Fibroblast of peridontal ligament (primary cell): ENCODE measurements at regions not wholly inside any gene's neighbourhood (a gene's known extent, or its start where the extent isn't known, plus 50 kb on each side); places are given as distances from the start of the nearest gene placed in this dataset.

Experiments
- DNase-seq: peaks from one replicate; pipeline ENCODE4 v3.0.0-alpha.2; 2010; ENCODE audit errors: extremely low read depth

DNA sequence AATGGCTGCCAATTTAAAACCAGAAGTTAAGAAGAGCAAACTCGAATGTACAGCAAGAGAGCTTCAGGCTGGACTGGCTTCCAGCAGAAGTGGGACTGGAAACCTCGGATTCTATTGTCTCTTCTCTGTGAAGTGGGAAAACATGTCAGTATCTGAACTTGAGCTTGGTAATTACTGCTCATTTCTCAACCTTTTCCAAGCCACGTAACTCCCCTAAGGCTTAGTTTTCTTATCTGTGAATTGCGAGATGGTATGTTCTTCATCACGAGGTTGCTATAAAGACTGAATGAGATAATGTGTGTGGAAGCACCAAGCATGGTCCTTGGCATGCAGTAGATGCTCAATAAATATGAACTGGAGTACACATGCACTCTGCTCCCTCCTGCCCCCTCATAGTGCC lies 259.4 kb upstream of the SPRED2 start:
- DNase-seq, result no peak

DNA sequence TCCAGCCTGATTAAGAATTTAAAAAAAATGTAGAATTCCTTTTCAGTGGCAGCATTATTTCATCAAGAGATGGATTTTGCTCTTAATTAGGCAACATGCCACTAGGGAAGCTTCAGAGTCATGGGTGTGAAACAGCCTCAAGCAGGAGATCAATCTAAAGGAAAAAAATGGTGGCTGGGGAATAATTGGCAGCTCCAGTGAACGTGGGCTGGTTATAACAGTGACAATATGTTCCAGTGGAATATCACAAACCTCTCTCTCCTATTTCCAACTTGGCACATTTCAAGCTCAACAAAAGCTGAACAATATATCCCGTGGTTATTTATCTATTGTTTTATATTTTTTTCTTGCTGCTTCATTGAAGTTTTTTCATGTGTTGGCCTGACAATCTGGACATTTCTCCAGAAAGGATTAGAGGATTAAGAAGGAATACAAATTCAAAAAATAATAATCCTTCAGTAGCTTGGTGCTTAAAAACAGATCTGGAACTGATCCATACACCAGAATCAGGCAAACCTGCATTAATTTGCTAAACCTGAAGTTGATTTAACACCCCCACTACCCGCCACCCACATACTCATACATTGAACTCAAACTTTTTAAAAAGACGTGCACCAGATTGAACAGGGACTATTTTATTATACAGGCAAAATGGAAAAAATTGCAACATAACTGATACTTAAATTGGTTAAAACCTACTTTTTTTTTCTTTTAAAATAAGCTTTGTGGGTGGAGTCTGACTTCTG lies 255.9 kb upstream of the SPRED2 start:
- no peak for DNase-seq

DNA sequence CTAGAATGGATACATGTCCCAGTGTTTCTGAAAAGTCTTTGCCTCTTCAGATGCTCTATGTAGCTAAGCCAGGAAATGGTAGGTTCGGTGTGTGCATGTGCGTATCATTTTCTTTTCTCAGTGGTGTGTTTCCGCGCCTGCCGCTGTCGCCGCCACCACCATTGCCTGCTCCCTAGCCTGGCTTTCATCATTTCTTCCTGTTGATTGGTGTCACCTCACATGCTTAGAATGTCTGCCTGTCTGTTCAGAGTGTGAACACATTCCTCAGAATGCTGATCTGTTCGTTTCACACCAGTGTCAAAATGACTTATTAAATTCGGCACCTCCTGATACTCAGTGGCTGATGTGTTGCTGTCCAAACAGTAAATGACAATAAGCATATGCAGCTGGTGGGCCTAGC lies 255.2 kb upstream of the SPRED2 start:
- no peak for DNase-seq

- DNase-seq, result no peak
Observed at GRCh38 chr2:65686928-65687521, 254.6 kb upstream of the SPRED2 start.

DNA sequence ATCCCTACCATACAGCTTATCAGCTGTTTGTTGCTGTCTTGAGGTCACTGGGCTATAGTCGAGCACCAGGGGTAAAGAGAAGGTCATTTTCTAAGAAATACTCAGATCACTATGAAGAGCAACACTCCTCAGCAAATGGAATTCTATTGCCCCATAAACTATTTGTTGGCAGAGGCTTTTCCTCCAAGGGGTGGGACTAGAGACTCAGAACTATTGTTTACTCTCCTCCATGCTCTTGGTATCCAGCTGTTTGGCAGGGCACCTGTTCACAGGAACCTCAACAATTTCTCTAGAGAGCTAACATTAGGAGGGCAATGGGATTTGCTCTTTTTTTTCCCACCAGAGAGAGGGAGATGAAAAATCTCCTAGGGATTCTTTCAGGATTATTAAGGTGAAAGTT lies 249.1 kb upstream of the SPRED2 start:
- no peak for DNase-seq

- DNase-seq, result no peak
Observed at GRCh38 chr2:65678779-65679391, 246.5 kb upstream of the SPRED2 start.

GRCh38 chr2:65675350-65675749 lies 243.0 kb upstream of the SPRED2 start:
- no peak for DNase-seq

DNA sequence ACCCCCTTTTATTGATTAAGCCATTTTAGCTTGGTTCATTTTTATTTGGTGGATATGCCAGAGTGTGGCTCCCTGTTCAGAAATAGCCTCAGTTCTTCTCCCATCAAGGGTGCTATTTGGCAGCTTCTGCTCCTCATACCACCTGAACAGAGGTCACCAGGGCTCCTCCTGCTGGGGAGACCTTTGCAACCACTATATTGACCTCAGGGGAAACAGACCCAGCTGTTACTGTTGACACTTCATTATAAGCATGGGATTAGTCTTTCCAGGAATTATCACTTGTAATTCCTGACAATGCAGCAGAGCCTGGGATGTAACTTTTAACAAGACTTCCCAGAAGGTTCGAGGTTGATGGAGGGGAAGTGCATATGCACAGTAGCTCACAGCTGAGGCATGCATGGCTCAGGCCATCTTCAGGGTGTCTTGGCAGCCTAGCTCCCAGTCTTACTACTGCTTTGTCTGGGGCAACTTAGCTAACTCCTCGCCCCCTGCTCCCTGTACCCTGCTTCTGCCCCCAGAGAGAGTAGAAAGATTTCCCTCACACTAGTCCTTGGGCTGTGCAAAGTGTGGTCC lies 239.4 kb upstream of the SPRED2 start:
- DNase-seq, result no peak

GRCh38 chr2:65669574-65669973 lies 237.2 kb upstream of the SPRED2 start:
- no peak for DNase-seq

DNA sequence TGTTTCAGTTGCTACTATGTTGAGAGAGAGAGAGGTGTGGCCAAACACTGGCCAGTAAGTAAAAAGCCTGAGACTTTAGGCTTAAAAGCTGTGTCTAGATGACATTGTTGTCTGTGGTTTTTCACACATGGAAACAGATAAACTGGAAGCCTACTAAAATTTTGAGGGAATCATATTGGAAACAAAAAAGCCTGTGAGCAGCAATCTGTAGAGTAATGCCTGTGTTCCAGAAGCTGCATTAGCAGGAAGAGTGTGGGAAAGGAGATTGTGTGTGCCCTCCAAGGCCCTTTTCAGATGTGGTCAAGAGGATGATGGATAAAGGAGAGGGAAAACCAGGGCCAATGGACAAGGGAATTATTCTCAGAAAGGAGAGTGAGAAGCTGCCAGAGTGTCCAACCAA lies 236.3 kb upstream of the SPRED2 start:
- DNase-seq, result no peak

DNA sequence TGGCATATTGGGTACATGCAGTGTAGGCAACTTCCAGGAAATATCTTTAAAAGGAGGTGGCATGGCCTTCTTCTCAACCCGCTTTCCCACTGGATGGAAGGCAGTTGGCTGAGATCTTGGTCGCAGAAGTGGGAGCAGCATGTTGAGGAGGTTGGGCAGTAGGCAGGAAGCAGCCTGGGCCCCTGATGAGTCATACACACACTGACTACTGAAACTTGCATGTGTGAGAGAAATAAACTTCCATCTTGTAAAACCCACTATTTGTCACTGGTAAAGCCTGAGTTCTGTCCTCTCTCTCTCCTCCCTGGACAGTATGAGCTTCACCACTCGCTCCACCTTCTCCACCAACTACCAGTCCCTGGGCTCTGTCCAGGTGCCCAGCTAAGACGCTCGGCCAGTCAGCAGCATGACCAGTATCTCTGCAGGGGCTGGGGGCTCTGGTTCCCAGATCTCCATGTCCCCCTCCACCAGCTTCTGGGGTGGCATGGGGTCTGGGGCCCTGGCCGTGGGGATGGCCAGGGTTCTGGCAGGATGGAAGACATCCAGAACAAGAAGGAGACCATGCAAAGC lies 233.8 kb upstream of the SPRED2 start:
- no peak for DNase-seq

DNA sequence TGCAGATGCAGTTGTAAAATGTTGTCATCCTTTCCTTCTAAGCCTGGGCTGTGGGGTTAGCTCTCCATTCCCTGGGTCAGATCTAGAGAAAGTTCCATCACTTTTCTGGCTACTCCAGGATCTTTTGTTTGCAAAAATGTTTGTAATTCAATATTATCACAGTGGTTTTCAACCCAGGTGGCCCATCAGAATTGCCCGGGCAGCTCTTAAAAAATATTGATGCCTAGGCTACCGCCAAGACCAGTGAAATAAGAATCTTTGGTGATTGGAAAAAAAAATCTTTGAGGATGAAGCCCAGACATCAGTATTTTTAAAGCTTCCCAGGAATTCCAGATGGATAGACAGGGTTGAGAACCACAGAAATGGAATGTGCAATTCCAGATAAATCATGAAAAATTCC lies 232.5 kb upstream of the SPRED2 start:
- DNase-seq, result no peak

DNA sequence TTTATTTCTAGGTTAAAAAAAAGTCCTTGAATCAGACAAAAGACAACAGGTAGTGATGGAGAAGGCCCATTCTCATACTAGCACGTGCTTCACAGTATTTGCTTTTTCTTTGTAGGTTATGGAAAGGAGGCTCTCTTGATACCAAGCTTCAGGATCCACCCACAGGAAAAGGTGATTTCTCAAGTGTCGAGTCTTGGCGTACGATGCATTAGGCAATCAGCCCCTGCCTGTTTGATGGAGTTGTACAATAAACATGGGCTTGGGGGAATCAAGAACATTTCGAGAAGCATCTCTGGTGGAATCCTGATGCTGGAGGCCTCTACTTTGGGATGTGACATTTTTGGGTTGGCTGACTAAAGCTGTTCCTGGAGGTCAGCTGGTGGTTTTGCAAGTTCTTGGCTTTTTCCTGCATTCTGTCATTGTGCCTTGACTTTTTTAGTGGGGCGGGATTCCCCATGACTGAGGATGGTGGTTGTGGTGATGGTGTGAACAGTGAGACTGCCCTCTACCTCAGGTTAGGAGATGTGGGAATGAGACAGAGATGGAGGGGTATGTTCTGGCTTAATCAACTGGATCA lies 231.5 kb upstream of the SPRED2 start:
- DNase-seq, result no peak

- DNase-seq, result peak; percentile 64
Observed at GRCh38 chr2:65662654-65663432, 230.4 kb upstream of the SPRED2 start.

GRCh38 chr2:65661980-65662653 lies 229.7 kb upstream of the SPRED2 start:
- DNase-seq, result no peak

DNA sequence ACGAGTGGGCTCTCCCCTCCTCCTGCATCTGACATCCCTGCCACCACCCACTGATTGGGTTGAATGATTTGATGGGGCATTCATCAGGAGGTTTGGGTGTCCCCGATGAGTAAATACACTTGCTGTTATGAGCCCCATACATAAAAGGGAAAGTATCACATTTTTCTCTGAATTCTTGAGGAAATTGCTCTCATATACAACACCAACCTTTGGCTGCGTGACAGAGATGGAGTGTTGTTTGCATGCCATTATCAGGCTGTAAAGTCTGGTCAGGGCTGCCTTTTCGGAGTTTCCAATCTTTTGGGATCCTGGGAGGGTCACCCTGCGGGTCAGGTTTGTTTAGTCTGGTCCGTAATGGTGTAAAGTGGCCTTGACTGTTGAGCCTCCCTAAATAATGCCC lies 227.9 kb upstream of the SPRED2 start:
- peak; percentile 1 for DNase-seq

DNA sequence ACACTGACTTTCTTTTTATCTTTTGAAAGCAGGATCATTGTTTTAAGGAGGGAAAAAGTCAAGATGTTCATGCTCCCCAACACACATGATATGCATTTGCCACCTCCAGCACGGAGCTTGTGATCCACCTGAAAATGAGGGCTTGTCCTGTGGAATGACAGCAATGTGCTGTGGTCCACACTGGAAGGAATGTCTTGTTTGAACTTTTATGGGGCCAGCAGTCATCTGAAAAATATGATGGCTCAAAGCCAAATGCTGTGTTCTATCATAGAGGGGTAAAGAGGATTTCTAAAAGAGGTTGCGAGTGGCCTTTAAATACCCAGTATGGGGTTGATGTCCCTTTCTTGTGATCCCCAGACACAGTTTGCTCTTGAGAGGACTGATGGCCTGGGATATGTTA lies 226.5 kb upstream of the SPRED2 start:
- DNase-seq, result no peak

- no peak for DNase-seq
Observed at GRCh38 chr2:65658266-65658665, 225.9 kb upstream of the SPRED2 start.

DNA sequence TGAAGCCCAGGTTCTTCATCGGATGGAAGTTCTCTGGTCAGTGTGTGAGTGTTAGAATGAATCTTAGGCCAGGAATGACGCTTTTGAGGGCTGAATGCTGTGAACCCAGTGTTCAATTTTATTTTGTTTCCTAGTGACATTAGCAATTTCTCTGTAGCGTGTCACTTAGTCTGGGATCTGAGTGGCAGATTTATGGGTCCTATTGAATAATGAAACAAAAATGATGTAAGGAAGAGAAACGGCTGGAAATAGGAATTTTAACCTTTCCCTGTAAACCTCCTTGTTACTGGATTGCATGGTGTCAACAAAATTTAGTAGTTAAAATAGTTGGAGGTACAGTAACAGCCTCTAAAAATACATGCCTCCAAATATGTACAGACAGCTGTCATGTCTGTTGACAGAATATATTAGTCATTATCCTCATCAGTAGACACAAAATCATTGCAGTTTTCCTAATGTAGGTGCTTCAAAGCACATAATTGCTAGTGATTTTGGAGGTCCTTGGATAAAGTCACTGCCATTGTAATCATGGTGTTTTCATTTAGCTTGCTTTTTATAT lies 223.8 kb upstream of the SPRED2 start:
- no peak for DNase-seq

GRCh38 chr2:65655000-65655399 lies 222.6 kb upstream of the SPRED2 start:
- DNase-seq, result no peak

DNA sequence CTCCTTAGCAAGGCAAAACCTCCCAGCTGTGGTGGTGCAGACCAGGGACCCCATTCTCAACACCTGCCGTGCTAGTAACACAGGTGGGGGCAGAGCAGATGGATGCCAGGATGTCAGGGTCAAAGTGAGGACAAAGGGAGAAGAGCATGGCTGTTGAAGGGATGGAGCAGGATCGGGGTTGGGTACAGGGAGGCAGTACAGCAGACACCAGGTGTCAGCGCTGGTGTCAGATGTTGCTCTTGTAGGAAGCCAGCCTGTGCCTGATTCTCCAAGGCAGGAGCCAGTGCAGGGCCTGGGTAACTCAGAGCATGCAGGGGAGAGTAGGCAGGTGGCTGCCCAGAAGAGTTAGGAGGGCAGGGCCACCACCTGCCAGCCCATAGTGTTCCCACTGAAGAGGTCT lies 222.1 kb upstream of the SPRED2 start:
- no peak for DNase-seq
